Suppressor macrophage (primary cell): ENCODE measurements at regions not wholly inside any gene's neighbourhood (a gene's known extent, or its start where the extent isn't known, plus 50 kb on each side); places are given as distances from the start of the nearest gene placed in this dataset.

Source experiments
- DNase-seq, 4 experiments: peaks; one replicate each; pipeline ENCODE4 v3.0.0-alpha.2; 2020 to 2022

- no peak for DNase-seq
Measured at GRCh38 chr9:89796606-89797005, 191.8 kb downstream of the GADD45G start.

GRCh38 chr9:89797255-89797654 lies 192.4 kb downstream of the GADD45G start:
- DNase-seq = no peak

- no peak for DNase-seq
Measured at GRCh38 chr9:89797937-89798455, 193.2 kb downstream of the GADD45G start.

- DNase-seq = no peak
Measured at GRCh38 chr9:89798547-89799120, 193.8 kb downstream of the GADD45G start.

- DNase-seq = no peak
Measured at GRCh38 chr9:89799221-89799620, 194.4 kb downstream of the GADD45G start.

GRCh38 chr9:89799766-89800165 lies 195.0 kb downstream of the GADD45G start:
- DNase-seq = no peak

GRCh38 chr9:89801341-89801740 lies 196.5 kb downstream of the GADD45G start:
- peak; percentile 34 to 65 (median 49) for DNase-seq

- no peak for DNase-seq
Measured at GRCh38 chr9:89801742-89802670, 197.2 kb downstream of the GADD45G start.

- DNase-seq = peak in 1 of 4 experiments; percentile 12
Measured at GRCh38 chr9:89802781-89803355, 198.1 kb downstream of the GADD45G start.

GRCh38 chr9:89803403-89803802 lies 198.6 kb downstream of the GADD45G start:
- DNase-seq = peak in 2 of 4 experiments; percentile 10 to 19

- DNase-seq = no peak
Measured at GRCh38 chr9:89804766-89805531, 200.1 kb downstream of the GADD45G start.

GRCh38 chr9:89805571-89806292 lies 200.9 kb downstream of the GADD45G start:
- peak in 1 of 4 experiments; percentile 16 for DNase-seq

- no peak for DNase-seq
Measured at GRCh38 chr9:89806371-89807100, 201.7 kb downstream of the GADD45G start.

GRCh38 chr9:89807101-89807395 lies 202.2 kb downstream of the GADD45G start:
- DNase-seq = no peak

- DNase-seq = no peak
Measured at GRCh38 chr9:89807682-89808075, 202.9 kb downstream of the GADD45G start.

- no peak for DNase-seq
Measured at GRCh38 chr9:89808076-89808755, 203.4 kb downstream of the GADD45G start.

GRCh38 chr9:89808756-89809181 lies 204.0 kb downstream of the GADD45G start:
- DNase-seq = no peak

- DNase-seq = no peak
Measured at GRCh38 chr9:89810431-89810830, 205.6 kb downstream of the GADD45G start.

- DNase-seq = no peak
Measured at GRCh38 chr9:89811356-89811755, 206.5 kb downstream of the GADD45G start.

- DNase-seq = no peak
Measured at GRCh38 chr9:89811886-89812450, 207.2 kb downstream of the GADD45G start.
